HG03432 (cell line): ENCODE measurements at regions not wholly inside any gene's neighbourhood (a gene's known extent, or its start where the extent isn't known, plus 50 kb on each side); places are given as distances from the start of the nearest gene placed in this dataset.
"Not testable (repeated sequence)": the region's sequence is repeated elsewhere in the genome, so short reads cannot be mapped to it uniquely, and the experiment has no call there.

Source experiments
- ATAC-seq: cut with Tn5 transposase; IDR thresholded peaks from one replicate; pipeline ENCODE4 v1.9.1; 2021; ENCODE audit warnings: mild to moderate bottlenecking, moderate library complexity; ENCODE audit not compliant: unreplicated experiment

DNA sequence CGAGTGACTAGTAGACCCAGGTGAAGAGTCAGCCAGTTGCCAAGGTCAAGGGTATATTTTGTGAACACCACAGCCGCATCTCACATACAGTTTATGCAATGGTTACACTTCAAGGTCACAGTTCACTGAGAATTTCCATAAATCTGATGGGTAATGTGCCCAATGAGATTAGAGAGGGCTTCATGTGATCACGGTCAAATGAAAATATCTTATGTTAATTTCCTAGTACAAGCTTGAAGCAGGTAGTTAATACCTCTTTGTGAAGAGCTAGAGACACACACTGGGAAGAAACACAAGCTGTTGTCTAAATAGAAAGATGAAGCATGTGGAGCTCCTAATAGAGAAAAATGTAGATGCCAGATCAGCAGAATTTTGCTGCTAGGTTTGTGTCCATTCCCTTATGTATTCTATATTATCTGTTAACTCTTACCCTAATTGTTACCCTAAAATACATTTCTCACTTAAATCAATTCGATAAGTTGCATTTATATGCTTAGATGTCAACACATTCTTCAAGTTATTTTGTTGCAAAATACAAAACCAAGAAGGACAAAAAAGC, 136.0 kb downstream of the NR2F2 start:
- no peak for ATAC-seq

- ATAC-seq = no peak
These were observed 137.5 kb downstream of the NR2F2 start for GRCh38 chr15:96468036-96468435.

DNA sequence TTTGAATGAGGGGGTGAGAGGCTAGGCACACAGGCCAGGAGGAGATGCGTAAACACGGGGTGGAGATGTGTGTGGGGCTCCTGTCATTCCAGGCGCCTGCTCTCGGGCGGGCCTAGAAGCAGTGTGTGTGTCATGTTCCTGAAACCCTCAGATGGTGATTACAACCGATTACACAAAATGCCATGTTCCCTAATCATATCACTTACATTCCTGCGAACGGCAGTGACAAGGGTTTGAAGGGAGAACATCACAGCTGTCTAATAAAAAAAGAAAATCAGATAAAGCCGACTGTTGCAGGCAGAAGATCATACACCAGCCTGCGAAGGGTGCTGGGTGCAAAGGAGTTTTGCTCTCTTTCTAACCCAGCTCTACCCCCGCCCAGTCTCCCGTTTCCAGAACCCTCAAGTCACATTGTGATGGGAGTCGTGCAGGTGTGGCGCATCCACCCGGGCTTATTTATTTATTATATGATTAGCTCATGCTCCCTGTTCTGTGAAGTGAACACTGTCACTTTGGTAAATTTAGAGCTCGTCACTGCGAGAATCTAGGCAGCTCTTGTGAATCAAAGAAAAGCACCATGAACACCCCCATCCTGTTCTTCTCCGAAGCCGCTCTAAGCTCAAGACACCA, 140.3 kb downstream of the NR2F2 start:
- no peak for ATAC-seq

DNA sequence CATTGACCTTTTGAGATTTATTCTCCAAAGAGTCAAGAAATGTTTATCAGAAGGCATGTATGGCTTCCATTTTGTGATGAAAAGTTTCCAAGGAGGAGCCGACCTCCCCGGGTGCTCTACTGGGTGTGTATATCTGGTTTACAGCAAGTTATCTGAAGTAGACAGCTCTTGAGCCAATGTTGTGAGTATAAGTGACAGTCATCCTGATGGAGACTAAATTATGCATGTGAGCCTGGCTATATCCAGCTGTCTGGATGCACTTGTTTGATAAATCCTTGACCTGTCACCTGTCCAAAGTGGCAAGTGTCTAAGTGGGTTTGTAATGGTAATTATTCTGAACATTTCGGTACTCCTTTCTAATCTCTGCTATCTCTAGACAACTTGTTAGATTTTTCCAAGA, 142.2 kb downstream of the NR2F2 start:
- ATAC-seq = no peak

DNA sequence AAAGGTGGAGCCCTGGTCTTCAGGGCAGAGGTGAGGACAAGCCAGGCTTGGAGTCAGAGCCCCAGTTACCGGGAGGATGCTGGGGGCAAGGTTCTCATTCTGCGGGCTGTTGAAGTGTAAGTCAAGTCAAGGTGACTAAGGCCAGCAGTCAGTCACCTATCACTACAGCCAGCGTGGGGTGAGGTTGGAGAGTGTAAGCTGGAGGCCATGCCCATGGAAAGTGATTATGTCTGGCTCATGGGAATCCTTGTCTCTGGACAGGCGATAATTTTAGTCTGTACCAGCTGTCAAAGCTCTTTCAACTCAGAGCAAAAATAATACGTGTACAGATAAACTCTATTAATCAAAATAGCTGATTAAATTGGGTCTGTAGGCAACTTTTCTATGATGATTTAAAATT, 143.1 kb downstream of the NR2F2 start:
- ATAC-seq = no peak

- ATAC-seq = no peak
These were observed 143.7 kb downstream of the NR2F2 start for GRCh38 chr15:96474231-96474664.

GRCh38 chr15:96477227-96477626, 146.7 kb downstream of the NR2F2 start:
- ATAC-seq = no peak

DNA sequence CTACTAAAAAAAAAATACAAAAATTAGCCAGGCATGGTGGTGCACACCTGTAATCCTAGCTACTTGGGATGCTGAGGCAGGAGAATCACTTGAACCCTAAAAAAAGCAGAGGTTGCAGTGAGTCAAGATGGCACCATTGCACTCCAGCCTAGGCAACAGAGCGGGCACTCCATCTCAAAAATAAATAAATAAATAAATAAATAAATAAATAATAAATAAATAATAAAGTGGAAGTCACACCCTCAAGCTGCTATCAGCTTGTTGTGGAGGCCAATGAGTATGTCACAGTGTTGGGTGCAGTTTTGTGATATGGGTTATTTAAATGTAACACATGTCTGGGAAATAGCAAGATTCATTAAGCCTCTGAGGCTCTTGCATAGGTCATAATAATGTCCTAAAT, 153.9 kb downstream of the NR2F2 start:
- ATAC-seq = not testable (repeated sequence)

- ATAC-seq = no peak
These were observed 154.3 kb downstream of the NR2F2 start for GRCh38 chr15:96484830-96485229.

DNA sequence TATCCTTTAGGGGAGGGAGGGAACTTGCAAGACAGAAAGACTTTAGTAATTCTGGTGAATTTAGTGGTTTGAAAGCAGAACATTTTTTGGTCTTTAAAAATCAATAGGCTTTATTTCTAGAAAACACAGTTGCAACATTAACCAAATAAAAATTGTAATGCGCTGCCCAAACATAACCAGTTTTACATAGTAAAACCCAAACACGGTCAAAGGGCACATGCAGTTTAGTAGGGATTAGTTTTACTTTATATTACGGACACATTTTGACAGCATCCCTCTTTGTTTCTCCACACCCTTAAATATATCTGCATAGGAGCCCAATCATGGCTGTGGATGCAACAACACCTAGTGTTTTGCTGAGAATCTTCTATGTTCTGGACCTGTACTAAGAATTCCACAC, 156.7 kb downstream of the NR2F2 start:
- ATAC-seq = no peak

DNA sequence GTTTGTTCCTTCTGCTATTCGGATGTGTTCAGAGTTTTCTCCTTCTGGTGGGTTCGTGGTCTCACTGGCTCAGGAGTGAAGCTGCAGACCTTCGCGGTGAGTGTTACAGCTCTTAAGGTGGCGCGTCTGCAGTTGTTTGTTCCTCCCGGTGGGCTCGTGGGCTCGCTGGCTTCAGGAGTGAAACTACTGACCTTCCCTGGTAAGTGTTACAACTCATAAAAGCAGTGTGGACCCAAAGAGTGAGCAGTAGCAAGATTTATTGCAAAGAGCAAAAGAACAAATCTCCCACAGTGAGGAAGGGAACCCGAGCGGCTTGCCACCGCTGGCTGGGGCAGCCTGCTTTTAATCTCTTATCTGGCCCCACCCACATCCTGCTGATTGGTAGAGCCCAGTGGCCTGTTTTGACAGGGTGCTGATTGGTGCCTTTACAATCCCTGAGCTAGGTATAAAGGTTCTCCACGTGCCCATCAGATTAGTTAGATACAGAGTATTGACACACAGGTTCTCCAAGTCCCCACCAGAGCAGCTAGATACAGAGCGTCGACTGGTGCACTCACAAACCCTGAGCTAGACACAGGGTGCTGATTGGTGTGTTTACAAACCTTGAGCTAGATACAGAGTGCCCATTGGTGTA, 160.7 kb downstream of the NR2F2 start:
- ATAC-seq = not testable (repeated sequence)

DNA sequence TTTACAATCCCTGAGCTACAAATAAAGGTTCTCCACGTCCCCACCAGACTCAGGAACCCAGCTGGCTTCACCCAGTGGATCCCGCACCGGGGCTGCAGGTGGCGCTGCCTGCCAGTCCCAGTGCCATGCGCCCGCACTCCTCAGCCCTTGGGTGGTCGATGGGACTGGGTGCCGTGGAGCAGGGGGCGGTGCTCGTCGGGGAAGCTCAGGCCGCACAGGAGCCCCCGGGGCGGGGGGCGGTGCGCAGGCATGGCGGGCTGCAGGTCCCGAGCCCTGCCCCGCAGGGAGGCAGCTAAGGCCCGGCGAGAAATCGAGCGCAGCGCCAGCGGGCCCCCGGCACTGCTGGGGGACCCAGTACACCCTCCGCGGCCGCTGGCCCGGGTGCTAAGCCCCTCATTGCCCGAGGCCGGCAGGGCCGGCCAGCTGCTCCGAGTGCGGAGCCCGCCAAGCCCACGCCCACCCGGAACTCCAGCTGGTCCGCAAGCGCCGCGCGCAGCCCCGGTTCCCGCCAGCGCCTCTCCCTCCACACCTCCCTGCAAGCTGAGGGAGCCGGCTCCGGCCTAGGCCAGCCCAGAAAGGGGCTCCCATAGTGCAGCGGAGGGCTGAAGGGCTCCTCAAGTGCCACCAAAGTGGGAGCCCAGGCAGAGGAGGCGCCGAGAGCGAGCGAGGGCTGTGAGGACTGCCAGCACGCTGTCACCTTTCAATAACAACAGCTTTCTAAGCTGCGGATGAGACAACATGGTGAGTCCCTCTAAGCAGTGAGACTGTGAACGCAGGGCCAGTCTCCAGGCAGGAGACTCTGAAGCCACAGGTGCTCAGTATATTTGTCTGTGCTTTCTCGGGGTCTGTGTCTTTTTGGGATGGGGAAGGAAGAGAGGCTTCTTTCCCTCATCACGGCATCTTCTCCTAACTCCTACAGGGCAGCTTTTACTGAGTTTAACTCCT, 161.5 kb downstream of the NR2F2 start:
- not testable (repeated sequence) for ATAC-seq

DNA sequence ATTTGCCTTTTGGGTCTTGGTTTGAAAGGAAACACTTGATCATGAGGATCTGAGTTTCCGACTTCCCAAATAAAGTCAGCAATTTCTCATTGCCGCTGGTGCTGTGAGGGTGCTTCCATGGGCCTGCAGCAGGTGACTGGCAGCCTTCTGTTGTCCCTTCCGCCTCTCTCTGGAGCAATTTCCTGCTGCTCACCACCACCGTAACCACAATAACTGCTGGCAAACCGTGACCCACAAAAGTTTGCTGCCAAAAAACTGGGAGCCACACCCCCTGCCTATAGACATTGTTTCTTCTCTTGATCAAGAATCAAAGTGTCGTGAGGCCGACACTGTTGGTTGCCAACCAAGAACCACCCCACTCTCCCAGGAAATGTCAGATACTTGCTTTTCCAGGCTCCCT, 164.0 kb downstream of the NR2F2 start:
- ATAC-seq = no peak

DNA sequence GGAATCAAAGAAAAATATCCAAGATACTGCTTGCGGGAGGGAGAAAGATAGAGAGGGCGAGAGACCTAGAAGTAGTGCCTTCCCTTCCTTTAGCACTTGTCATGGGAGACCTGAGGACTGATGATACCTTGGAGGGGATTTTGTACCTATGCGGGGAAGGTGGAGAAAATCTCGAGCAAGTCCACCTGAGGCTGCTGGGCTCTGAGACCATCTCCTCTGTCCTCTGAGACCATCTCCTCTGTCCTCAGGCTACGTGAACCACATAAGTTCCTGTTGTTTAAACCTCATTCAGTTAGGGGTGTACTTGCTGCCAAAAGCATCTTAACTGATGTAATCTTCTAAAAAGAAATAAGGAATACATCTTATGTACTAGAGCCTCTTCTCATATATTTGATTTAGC, 164.9 kb downstream of the NR2F2 start:
- no peak for ATAC-seq

- no peak for ATAC-seq
These were observed 167.5 kb downstream of the NR2F2 start for GRCh38 chr15:96497951-96498350.

DNA sequence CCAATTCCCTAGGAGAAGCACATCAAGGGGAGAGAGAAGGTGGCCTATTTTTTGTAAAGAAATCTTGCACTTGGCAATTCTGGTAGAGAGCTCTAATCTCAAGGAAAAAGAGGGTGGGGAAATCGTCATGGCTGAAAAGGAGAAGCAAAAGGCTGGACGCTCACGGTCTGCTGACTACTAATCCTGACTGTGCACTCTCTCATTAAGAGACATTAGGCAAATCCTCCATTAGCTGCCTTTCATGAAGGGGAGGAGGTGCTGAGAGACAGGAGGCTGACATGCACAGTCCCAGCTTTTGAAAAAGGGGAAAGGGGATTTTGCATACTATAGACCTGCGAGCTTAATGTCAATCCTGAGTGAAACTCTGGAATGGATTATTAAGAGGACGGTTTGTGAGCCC, 170.0 kb downstream of the NR2F2 start:
- no peak for ATAC-seq

- no peak for ATAC-seq
These were observed 170.9 kb downstream of the NR2F2 start for GRCh38 chr15:96501362-96501761.

DNA sequence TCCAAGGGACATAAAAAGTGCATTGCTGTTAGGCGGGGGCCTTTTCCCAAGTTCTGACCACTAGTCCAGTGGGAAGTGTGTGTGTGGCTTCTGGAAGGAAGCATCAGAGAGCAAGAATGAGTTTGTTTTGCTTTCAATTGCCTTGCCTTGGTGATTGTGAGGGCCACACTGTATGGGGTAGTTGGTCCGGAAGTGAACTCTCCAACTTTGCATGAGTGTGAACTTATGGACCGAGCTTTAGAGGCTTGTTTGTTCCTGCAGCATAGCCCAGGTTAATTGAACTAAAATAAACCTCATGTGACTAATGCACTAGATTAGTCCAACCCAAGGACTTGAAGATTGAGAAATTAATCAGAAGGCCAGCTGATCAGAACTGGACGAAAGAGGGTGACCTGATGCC, 171.7 kb downstream of the NR2F2 start:
- ATAC-seq = no peak

- ATAC-seq = no peak
These were observed 172.8 kb downstream of the NR2F2 start for GRCh38 chr15:96503276-96503675.

DNA sequence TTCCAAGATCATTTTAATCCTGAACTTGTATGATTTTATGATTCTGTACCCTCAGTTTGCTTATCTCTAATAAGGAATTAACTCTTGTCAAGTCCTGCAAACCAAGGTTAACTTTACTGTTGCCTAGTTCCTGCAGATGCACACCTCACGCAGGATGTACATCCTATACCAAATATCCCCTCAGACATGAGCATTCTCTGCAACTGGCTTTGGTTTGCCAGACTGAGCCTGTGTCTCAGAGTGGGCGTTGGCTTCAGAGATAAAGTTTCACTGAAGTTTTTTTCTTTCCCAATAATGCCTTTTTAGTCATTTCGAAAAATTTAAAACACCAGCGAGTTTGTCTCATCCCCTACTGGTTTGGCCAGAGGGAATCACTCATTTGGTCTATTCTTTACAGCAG, 173.9 kb downstream of the NR2F2 start:
- no peak for ATAC-seq

DNA sequence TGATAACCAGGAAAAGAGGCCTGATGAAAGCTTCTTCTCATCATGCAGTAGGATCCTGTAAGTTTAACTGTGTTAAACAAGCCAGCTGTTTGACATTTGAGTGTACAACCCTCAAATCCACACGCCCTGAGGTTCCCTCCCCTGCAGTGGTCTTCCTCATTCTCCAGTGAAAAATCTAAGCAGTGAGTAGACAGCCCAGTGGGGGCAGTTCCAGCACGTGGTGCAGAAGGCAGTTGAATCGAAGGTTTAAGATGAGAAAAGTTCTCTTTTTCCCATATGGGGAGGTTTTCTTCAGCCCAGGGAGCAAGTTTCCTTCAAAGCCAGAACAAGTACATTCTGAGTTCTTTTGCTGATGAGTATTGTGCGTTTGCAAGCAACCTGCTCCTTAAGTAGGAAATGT, 174.5 kb downstream of the NR2F2 start:
- ATAC-seq = no peak
